HEK293 (cell line): ENCODE measurements at regions not wholly inside any gene's neighbourhood (a gene's known extent, or its start where the extent isn't known, plus 50 kb on each side); places are given as distances from the start of the nearest gene placed in this dataset.

Experiments used
- PATZ1 ChIP-seq: fragments of 450-650 bp; formaldehyde crosslinking; IDR thresholded peaks from 2 replicates; pipeline ENCODE4 v1.5.1; 2016; ENCODE audit warnings: missing biosample characterization, missing genetic modification characterization
- ZNF501 ChIP-seq: fragments of 450-650 bp; formaldehyde crosslinking; IDR thresholded peaks from 2 replicates; pipeline ENCODE4 v1.5.1; 2016; ENCODE audit warnings: missing biosample characterization, missing genetic modification characterization
- ZNF560 ChIP-seq: fragments of 450-650 bp; formaldehyde crosslinking; IDR thresholded peaks from 2 replicates; pipeline ENCODE4 v1.5.1; 2017; ENCODE audit warnings: missing biosample characterization, missing genetic modification characterization, borderline replicate concordance
- ZNF701 ChIP-seq: fragments of 450-650 bp; formaldehyde crosslinking; IDR thresholded peaks from 2 replicates; pipeline ENCODE4 v1.5.1; 2016; ENCODE audit warnings: missing biosample characterization, missing genetic modification characterization

- TF ChIP-seq ZNF701 (tag by site-specific recombination) (no peak), ZNF560 (no peak), PATZ1 (no peak), ZNF501 (tag by site-specific recombination) (no peak)
Observed at GRCh38 chr14:22106700-22107697, 433.4 kb upstream of the OR4E1 start.
